GM18909 (cell line): ENCODE measurements at regions not wholly inside any gene's neighbourhood (a gene's known extent, or its start where the extent isn't known, plus 50 kb on each side); places are given as distances from the start of the nearest gene placed in this dataset.

Experiments used
- ATAC-seq: cut with Tn5 transposase; IDR thresholded peaks from one replicate; pipeline ENCODE4 v1.9.1; 2021; ENCODE audit warnings: mild to moderate bottlenecking; ENCODE audit not compliant: unreplicated experiment, poor library complexity

GRCh38 chr2:12870692-12871091 is 154.0 kb downstream of the TRIB2 start:
- no peak for ATAC-seq

- no peak for ATAC-seq
Observed at GRCh38 chr2:12871694-12872315, 155.1 kb downstream of the TRIB2 start.

GRCh38 chr2:12877761-12878160 is 161.0 kb downstream of the TRIB2 start:
- ATAC-seq, result no peak

GRCh38 chr2:12879649-12880048 is 162.9 kb downstream of the TRIB2 start:
- ATAC-seq, result no peak

- no peak for ATAC-seq
Observed at GRCh38 chr2:12881952-12882351, 165.2 kb downstream of the TRIB2 start.

GRCh38 chr2:12882393-12882792 is 165.7 kb downstream of the TRIB2 start:
- ATAC-seq, result no peak

GRCh38 chr2:12883906-12884305 is 167.2 kb downstream of the TRIB2 start:
- ATAC-seq, result no peak

GRCh38 chr2:12884713-12885282 is 168.1 kb downstream of the TRIB2 start:
- no peak for ATAC-seq

GRCh38 chr2:12890066-12890465 is 173.3 kb downstream of the TRIB2 start:
- no peak for ATAC-seq

GRCh38 chr2:12890481-12890991 is 173.8 kb downstream of the TRIB2 start:
- no peak for ATAC-seq

- no peak for ATAC-seq
Observed at GRCh38 chr2:12895017-12895416, 178.3 kb downstream of the TRIB2 start.

- no peak for ATAC-seq
Observed at GRCh38 chr2:12896318-12896982, 179.7 kb downstream of the TRIB2 start.

- no peak for ATAC-seq
Observed at GRCh38 chr2:12897181-12897580, 180.4 kb downstream of the TRIB2 start.

GRCh38 chr2:12903272-12903671 is 186.5 kb downstream of the TRIB2 start:
- no peak for ATAC-seq

GRCh38 chr2:12910431-12910830 is 193.7 kb downstream of the TRIB2 start:
- ATAC-seq, result no peak

GRCh38 chr2:12915787-12916186 is 199.1 kb downstream of the TRIB2 start:
- ATAC-seq, result no peak

GRCh38 chr2:12918138-12918834 is 201.6 kb downstream of the TRIB2 start:
- no peak for ATAC-seq

GRCh38 chr2:12918835-12919445 is 202.2 kb downstream of the TRIB2 start:
- ATAC-seq, result no peak

GRCh38 chr2:12921321-12921720 is 204.6 kb downstream of the TRIB2 start:
- ATAC-seq, result no peak

GRCh38 chr2:12923907-12924610 is 207.3 kb downstream of the TRIB2 start:
- ATAC-seq, result no peak
